Spleen (tissue), 11 donors: ENCODE measurements at regions not wholly inside any gene's neighbourhood (a gene's known extent, or its start where the extent isn't known, plus 50 kb on each side); places are given as distances from the start of the nearest gene placed in this dataset.

Source experiments
- DNase-seq: peaks from one replicate; pipeline ENCODE4 v3.0.0-alpha.2; 2020
- H3K27ac ChIP-seq, 8 donors: fragments of 200-600 bp; sonication (generic) in 7 of 8; 1 replicate in 4 of 8; 2 replicates in 4 of 8; pipeline versions ENCODE4 v1.5.0 to v1.8.0; 2016 to 2021; ENCODE audit warnings: inconsistent platforms in 4 of 8, mild to moderate bottlenecking in 4 of 8, moderate library complexity in 1 of 8
- H3K27me3 ChIP-seq, 7 donors: fragments of 200-600 bp; sonication (generic) in 6 of 7; replicated peaks in 1 of 7; 1 replicate in 4 of 7; 2 replicates in 3 of 7; pipeline versions ENCODE4 v1.5.0 to v1.8.0; 2016 to 2021; ENCODE audit warnings: inconsistent platforms in 3 of 7, mild to moderate bottlenecking in 1 of 7
- H3K36me3 ChIP-seq, 6 donors: fragments of 200-600 bp; sonication (generic) in 5 of 6; 1 replicate in 4 of 6; 2 replicates in 2 of 6; pipeline versions ENCODE4 v1.5.0 to v1.8.0; 2016 to 2021; ENCODE audit warnings: inconsistent platforms in 2 of 6
- H3K4me1 ChIP-seq, 6 donors: fragments of 200-600 bp; sonication (generic) in 5 of 6; 1 replicate in 3 of 6; 2 replicates in 3 of 6; pipeline versions ENCODE4 v1.5.0 to v1.8.0; 2016 to 2021; ENCODE audit warnings: inconsistent platforms in 3 of 6
- H3K4me3 ChIP-seq, 8 donors: fragments of 200-600 bp; sonication (generic) in 7 of 8; 1 replicate in 4 of 8; 2 replicates in 4 of 8; pipeline versions ENCODE4 v1.5.0 to v1.8.0; 2016 to 2021; ENCODE audit warnings: inconsistent platforms in 4 of 8, mild to moderate bottlenecking in 4 of 8, moderate library complexity in 2 of 8
- H3K9me3 ChIP-seq, 8 donors: fragments of 200-600 bp; sonication (generic) in 7 of 8; 1 replicate in 4 of 8; 2 replicates in 4 of 8; pipeline versions ENCODE4 v1.5.0 to v1.8.0; 2016 to 2021; ENCODE audit warnings: inconsistent platforms in 4 of 8
- POLR2A ChIP-seq, 3 donors: fragments of 450-650 bp; IDR thresholded peaks; one replicate each; pipeline ENCODE4 v1.5.1; 2017; ENCODE audit warnings: antibody characterized with exemption in 3 of 3, mild to moderate bottlenecking in 1 of 3
- POLR2AphosphoS5 ChIP-seq, 3 donors: sonication (generic); formaldehyde crosslinking; IDR thresholded peaks; one replicate each; pipeline ENCODE4 v1.5.1; 2017; ENCODE audit warnings: antibody characterized with exemption in 3 of 3
- WGBS, 5 donors: extraction: QIAGEN DNeasy Blood & Tissue Kit in 3 of 5; methylation state at CpG; one replicate each; pipeline versions ENCODE4 v1.1.5 to v1.1.7; 2013 to 2018; 5-methylcytosine and 5-hydroxymethylcytosine counted together
- intact Hi-C: fragments of 100-400 bp; cut with DNase I; formaldehyde crosslinking; loops from one replicate; pipeline ENCODE4 v1.15.0; 2023; ENCODE audit warnings: low total_unique reads
- TF ChIP-seq, protein P1 (sequence below), 11 experiments: fragments of 200-600 bp in 7 of 11; fragments of 450-650 bp in 4 of 11; sonication (generic) in 4 of 11; IDR thresholded peaks in 8 of 11; conservative IDR thresholded peaks in 3 of 11; 1 replicate in 7 of 11; 2 replicates in 4 of 11; pipeline versions ENCODE4 v1.4.0 to v1.8.0; 2016 to 2021; ENCODE audit warnings: antibody characterized with exemption in 11 of 11, inconsistent platforms in 4 of 11, mild to moderate bottlenecking in 1 of 11
- donor health status: healthy with polysubstance abuse.
- donor health status: DM: no; HTN: no; CAD: no; lungs with moderate emphysema.
- donor health status: DM: no; HTN: no; CAD: no.
- donor health status: Bipolar disorder and iron deficiency.
- donor health status: healthy.
- donor health status: DM: no; HTN: no; CAD: no.
- donor health status: DM: yes; HTN: yes; CAD: no.

DNA sequence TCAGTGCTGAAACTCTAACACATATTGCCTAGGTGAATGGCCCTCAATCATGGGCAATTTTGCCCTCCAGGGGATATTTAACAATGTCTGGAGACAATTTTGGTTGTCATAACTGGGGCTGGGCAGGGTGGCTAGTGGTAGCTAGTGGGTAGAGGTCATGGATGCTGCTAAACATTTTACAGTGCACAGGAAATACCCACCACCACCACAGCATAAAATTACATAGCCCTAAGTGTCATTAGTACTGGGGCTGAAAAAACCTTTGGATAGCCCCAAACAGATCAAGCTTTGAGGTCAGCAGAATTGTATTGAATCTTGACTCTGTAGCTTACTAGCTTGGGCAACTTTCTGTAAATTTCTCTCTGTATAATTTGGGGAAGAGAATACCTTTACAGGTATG is 758.0 kb downstream of the BCL11B start:
- Histone ChIP-seq H3K4me3 (no peak overlapping the region), H3K4me1 (no peaks in the 10 kb centered on the region), H3K27me3 (no peaks in the 10 kb centered on the region), H3K27ac (no peak overlapping the region), H3K9me3 (peaks cover 0 to 27% (median 15%) of the 10 kb centered on the region in 8 donors), H3K36me3 (no peaks in the 10 kb centered on the region)
- intact Hi-C loops: no loop called here
- no peak for DNase-seq
- no peak for TF ChIP-seq POLR2AphosphoS5 (IDR thresholded peaks at IDR 0.05)
- TF ChIP-seq, protein P1, sequence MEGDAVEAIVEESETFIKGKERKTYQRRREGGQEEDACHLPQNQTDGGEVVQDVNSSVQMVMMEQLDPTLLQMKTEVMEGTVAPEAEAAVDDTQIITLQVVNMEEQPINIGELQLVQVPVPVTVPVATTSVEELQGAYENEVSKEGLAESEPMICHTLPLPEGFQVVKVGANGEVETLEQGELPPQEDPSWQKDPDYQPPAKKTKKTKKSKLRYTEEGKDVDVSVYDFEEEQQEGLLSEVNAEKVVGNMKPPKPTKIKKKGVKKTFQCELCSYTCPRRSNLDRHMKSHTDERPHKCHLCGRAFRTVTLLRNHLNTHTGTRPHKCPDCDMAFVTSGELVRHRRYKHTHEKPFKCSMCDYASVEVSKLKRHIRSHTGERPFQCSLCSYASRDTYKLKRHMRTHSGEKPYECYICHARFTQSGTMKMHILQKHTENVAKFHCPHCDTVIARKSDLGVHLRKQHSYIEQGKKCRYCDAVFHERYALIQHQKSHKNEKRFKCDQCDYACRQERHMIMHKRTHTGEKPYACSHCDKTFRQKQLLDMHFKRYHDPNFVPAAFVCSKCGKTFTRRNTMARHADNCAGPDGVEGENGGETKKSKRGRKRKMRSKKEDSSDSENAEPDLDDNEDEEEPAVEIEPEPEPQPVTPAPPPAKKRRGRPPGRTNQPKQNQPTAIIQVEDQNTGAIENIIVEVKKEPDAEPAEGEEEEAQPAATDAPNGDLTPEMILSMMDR (IDR thresholded peaks at IDR 0.05 in 8 of 11, conservative IDR thresholded peaks at IDR 0.05 in 3 of 11): no peak

DNA sequence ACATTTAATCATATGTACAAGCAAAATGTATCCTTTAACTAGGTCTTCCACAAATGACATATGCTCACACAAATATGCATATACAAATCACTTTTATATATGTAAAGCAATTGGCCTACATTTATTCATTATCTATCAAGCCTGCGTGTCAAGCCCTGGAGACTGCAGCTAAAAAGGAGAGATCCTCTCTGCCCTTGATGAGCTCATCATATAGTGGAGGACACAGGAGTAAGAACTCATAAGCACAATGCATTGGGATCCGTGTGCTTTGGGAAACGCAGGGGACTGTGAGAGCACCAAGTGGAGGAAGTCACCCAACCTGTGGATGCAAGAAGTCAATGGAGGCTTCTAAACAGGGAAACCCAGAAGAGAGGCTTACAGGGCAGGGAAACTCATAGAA is 735.7 kb downstream of the BCL11B start:
- H3K36me3 ChIP-seq: no peaks in the 10 kb centered on the region
- H3K9me3 ChIP-seq: no peaks in the 10 kb centered on the region
- no peak for DNase-seq
- TF ChIP-seq POLR2A (IDR thresholded peaks at IDR 0.05) (no peak), POLR2AphosphoS5 (IDR thresholded peaks at IDR 0.05) (no peak)
- TF ChIP-seq, protein P1 (IDR thresholded peaks at IDR 0.05 in 8 of 11, conservative IDR thresholded peaks at IDR 0.05 in 3 of 11): no peak
- H3K27me3 ChIP-seq: no peaks in the 10 kb centered on the region
- H3K4me1 ChIP-seq: no peaks in the 10 kb centered on the region
- 69 to 88% (median 81%) methylated on average over 3 of the region's 3 CpGs for WGBS, 5 donors
- H3K4me3 ChIP-seq: no peak overlapping the region
- H3K27ac ChIP-seq: no peak overlapping the region
- intact Hi-C loops: no loop called here

DNA sequence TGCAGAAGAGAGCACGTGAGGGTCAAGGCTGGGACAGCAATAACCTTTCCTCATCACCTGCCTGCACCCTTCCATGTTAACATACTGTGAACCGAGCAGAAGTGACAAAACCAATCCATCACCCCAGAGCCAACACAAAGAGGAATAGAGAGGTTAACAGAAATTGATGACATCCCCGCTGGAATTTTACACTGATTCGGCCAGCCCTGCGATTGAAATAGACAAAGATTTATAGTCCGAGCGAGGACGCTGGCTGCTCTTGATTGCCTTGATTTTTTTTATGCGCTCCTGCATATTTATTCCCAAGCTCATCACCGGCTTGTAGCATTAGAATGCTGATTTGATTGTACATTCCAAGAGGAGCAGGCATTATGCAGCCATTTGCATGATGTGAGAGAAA is 729.7 kb downstream of the BCL11B start:
- DNase-seq: no peak
- 39 to 57% (median 48%) methylated on average over 10 of the region's 10 CpGs for WGBS, 5 donors

DNA sequence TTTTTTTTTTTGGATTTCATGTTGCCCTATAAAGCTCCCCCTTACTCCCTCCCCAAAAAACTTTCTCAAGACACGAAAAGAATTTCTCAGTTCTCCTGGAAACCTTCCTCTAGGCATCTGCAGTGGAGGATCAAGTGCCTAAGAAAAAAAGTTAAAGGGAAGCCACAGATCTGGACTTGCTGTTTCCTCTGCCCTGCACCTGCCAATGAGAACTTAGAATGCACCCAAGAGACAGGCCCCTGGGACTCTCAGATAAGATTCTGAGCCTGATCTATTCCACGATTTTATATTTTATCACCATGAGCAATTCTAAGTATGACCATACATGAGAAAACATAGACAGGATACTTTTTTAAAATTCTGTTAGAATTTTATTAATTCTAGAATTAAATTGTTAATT is 728.9 kb downstream of the BCL11B start:
- H3K9me3 ChIP-seq: no peaks in the 10 kb centered on the region
- intact Hi-C loops: no loop called here
- no peaks in the 10 kb centered on the region for H3K4me1 ChIP-seq
- DNase-seq: no peak
- no peaks in the 10 kb centered on the region for H3K27me3 ChIP-seq
- WGBS, 5 donors: 21 to 35% (median 24%) methylated on average over 2 of the region's 2 CpGs
- H3K36me3 ChIP-seq: no peaks in the 10 kb centered on the region
- TF ChIP-seq POLR2A (IDR thresholded peaks at IDR 0.05): no peak
- TF ChIP-seq POLR2AphosphoS5 (IDR thresholded peaks at IDR 0.05): no peak
- TF ChIP-seq, protein P1 (IDR thresholded peaks at IDR 0.05 in 8 of 11, conservative IDR thresholded peaks at IDR 0.05 in 3 of 11): no peak
- no peak overlapping the region for H3K4me3 ChIP-seq
- no peak overlapping the region for H3K27ac ChIP-seq

More for the DNA sequence above, 729.7 kb downstream of the BCL11B start:
- intact Hi-C loops: no loop called here
- Histone ChIP-seq H3K4me1 (no peaks in the 10 kb centered on the region), H3K4me3 (no peak overlapping the region), H3K36me3 (no peaks in the 10 kb centered on the region), H3K27ac (no peak overlapping the region), H3K9me3 (no peaks in the 10 kb centered on the region), H3K27me3 (no peaks in the 10 kb centered on the region)
- TF ChIP-seq, protein P1 (IDR thresholded peaks at IDR 0.05 in 8 of 11, conservative IDR thresholded peaks at IDR 0.05 in 3 of 11): no peak
- TF ChIP-seq POLR2A (IDR thresholded peaks at IDR 0.05) (no peak), POLR2AphosphoS5 (IDR thresholded peaks at IDR 0.05) (no peak)
